Heart right ventricle (tissue), 16 donors: ENCODE measurements at regions not wholly inside any gene's neighbourhood (a gene's known extent, or its start where the extent isn't known, plus 50 kb on each side); places are given as distances from the start of the nearest gene placed in this dataset.

Experiments used
- ATAC-seq, 8 donors: fragments of 200-7000 bp; cut with Tn5 transposase; one replicate each; pipeline ENCODE4 v1.9.1; 2020; ENCODE audit warnings: mild to moderate bottlenecking in 8 of 8, moderate library complexity in 8 of 8, moderate number of reproducible peaks in 1 of 8
- DNase-seq, 2 donors: peaks; one replicate each; pipeline ENCODE4 v3.0.0-alpha.2; 2020
- H3K27ac ChIP-seq, 10 donors: fragments of 200-600 bp; sonication (generic) in 2 of 10; one replicate each; pipeline versions ENCODE4 v1.5.0 to v1.8.0; 2020 to 2022; ENCODE audit warnings: mild to moderate bottlenecking in 3 of 10
- H3K27me3 ChIP-seq, 7 donors: fragments of 200-600 bp; one replicate each; pipeline ENCODE4 v1.8.0; 2021 to 2022; ENCODE audit warnings: mild to moderate bottlenecking in 2 of 7
- H3K36me3 ChIP-seq, 9 donors: fragments of 200-600 bp; sonication (generic) in 1 of 9; one replicate each; pipeline versions ENCODE4 v1.5.0 to v1.8.0; 2020 to 2022; ENCODE audit warnings: mild to moderate bottlenecking in 2 of 9
- H3K4me1 ChIP-seq, 9 donors: fragments of 200-600 bp; sonication (generic) in 1 of 9; one replicate each; pipeline versions ENCODE4 v1.5.0 to v1.8.0; 2020 to 2022; ENCODE audit warnings: mild to moderate bottlenecking in 4 of 9
- H3K4me3 ChIP-seq, 10 donors: fragments of 200-600 bp; sonication (generic) in 2 of 10; one replicate each; pipeline versions ENCODE4 v1.5.0 to v1.8.0; 2020 to 2022; ENCODE audit warnings: mild to moderate bottlenecking in 7 of 10, moderate library complexity in 2 of 10
- H3K9me3 ChIP-seq, 11 donors: fragments of 200-600 bp in 10 of 11; sonication (generic) in 2 of 11; one replicate each; pipeline versions ENCODE4 v1.5.0 to v1.8.0; 2013 to 2022; ENCODE audit warnings: mild to moderate bottlenecking in 2 of 11, control low read depth in 1 of 11, moderate library complexity in 1 of 11
- WGBS, 2 donors: extraction: QIAGEN DNeasy Blood & Tissue Kit; methylation state at CpG; one replicate each; pipeline ENCODE4 v1.1.7; 2013; ENCODE audit warnings: inconsistent platforms in 1 of 2; 5-methylcytosine and 5-hydroxymethylcytosine counted together
- intact Hi-C, 10 donors: fragments of 100-400 bp; cut with DNase I; formaldehyde crosslinking; loops; one replicate each; pipeline versions ENCODE4 v1.11.1 to v1.14.2; 2022
- TF ChIP-seq, protein P1 (sequence below), 9 donors: fragments of 200-600 bp; sonication (generic) in 2 of 9; IDR thresholded peaks; one replicate each; pipeline versions ENCODE4 v1.5.0 to v1.8.0; 2021 to 2022; ENCODE audit warnings: antibody characterized with exemption in 9 of 9, mild to moderate bottlenecking in 5 of 9, moderate library complexity in 1 of 9
- donor health status: Arrhythmogenic right ventricular cardiomyopathy.
- donor health status: ischemic (EF 13 %, LVEDD 7.1; RV severe dilation, severe dysfunction).
- donor health status: healthy with polysubstance abuse.
- donor health status: DM: no; HTN: yes; CAD: no.
- donor health status: DM: no; HTN: no; CAD: no.
- donor health status: ischemic (EF 25% LVEDD 6.9; RV normal size, moderate dysfunction).
- donor health status: ischemic (EF 25% LVEDD 5.7; RV mildly dilated, moderate dysfunction).
- donor health status: healthy.
- donor health status: DM: yes; HTN: yes; CAD: no.
- donor health status: Ischemic cardiomyopathy.
- donor health status: ischemic (EF 35%, LVEDD 5.7; RV mildly dilated, moderate dysfunction).
- donor health status: nonischemic (EF 11% LVEDD 7.7; RV severe dilation, severe dysfunction).
- donor health status: DM: yes; HTN: yes; CAD: no.
- donor health status: PGD.
- donor health status: ischemic (EF 29% LVEDD 5.4; RV normal size, mild dysfunction).
- donor health status: nonischemic (EF 23%, LVEDD 6.1; RV moderate dilation, normal function).

DNA sequence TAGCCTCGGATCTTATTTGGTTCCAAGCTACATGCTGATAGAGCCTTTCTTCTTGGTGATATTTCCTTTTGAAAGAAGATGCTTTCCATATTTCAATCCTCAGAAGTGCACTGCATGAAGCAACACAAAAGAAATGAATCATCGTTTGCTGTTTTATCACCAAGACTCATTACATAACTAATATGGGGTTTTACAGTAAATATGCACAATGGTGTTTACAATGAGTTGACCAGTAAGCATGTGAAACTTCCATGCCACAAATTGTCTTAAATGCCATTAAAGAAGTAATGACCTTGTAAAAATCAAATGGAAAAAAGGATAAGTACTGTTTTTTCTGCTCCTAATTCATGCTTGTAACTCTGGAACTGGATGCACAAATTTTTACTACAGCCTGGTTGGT is 1017.0 kb upstream of the GHITM start:
- Histone ChIP-seq H3K9me3 (peaks cover 0 to 11% (median 0%) of the 10 kb centered on the region in 11 donors), H3K36me3 (no peaks in the 10 kb centered on the region), H3K27me3 (no peaks in the 10 kb centered on the region), H3K4me3 (no peak overlapping the region), H3K4me1 (no peaks in the 10 kb centered on the region), H3K27ac (no peak overlapping the region)
- ATAC-seq: no peak
- intact Hi-C loops: no loop called here
- TF ChIP-seq, protein P1, sequence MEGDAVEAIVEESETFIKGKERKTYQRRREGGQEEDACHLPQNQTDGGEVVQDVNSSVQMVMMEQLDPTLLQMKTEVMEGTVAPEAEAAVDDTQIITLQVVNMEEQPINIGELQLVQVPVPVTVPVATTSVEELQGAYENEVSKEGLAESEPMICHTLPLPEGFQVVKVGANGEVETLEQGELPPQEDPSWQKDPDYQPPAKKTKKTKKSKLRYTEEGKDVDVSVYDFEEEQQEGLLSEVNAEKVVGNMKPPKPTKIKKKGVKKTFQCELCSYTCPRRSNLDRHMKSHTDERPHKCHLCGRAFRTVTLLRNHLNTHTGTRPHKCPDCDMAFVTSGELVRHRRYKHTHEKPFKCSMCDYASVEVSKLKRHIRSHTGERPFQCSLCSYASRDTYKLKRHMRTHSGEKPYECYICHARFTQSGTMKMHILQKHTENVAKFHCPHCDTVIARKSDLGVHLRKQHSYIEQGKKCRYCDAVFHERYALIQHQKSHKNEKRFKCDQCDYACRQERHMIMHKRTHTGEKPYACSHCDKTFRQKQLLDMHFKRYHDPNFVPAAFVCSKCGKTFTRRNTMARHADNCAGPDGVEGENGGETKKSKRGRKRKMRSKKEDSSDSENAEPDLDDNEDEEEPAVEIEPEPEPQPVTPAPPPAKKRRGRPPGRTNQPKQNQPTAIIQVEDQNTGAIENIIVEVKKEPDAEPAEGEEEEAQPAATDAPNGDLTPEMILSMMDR (IDR thresholded peaks at IDR 0.05): no peak
- 65 to 81% methylated on average over 2 of the region's 2 CpGs for WGBS, 2 donors
- no peak for DNase-seq

DNA sequence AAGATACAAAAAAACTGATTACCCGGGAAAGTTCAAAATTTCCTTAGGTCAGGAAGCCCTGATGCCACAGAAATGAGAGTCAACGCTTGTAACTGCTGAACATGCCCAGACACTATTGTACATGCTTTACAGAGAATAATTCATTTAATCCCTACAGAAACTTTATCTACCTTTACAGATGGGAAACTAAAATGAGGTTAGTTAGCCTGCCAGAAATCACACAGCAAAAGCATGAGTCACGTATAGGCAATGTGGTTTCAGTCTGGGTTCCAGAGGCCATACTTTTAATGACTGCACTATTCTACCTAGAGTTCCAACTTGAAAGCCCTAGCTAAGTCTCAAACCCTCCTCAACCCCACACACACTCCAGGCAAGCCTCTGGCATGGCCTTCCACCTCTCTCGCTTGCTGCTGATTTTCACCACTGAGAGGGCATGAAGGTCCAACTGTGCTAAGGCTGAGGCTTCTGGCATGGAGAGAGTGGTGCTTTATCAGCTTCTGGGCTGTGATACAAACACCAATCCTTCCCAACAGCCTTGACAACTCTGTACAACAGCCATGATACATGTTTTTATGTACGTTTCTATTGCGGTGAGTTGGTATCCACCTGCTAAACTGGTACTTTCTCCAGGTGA is 1011.2 kb upstream of the GHITM start:
- DNase-seq (no peak), ATAC-seq (no peak)
- no peaks in the 10 kb centered on the region for H3K36me3 ChIP-seq
- no peak overlapping the region for H3K27ac ChIP-seq
- 92 to 94% methylated on average over 6 of the region's 6 CpGs for WGBS, 2 donors
- no peaks in the 10 kb centered on the region for H3K4me1 ChIP-seq
- H3K9me3 ChIP-seq: peaks cover 0 to 11% (median 0%) of the 10 kb centered on the region in 11 donors
- no peak overlapping the region for H3K4me3 ChIP-seq
- TF ChIP-seq, protein P1 (IDR thresholded peaks at IDR 0.05): no peak
- H3K27me3 ChIP-seq: no peaks in the 10 kb centered on the region
- intact Hi-C loops: loop anchor here in 1 of 10 donors (2.0 kb wide), 1 partner anchor 13 kb away; no protein-coding TSS in a partner anchor

DNA sequence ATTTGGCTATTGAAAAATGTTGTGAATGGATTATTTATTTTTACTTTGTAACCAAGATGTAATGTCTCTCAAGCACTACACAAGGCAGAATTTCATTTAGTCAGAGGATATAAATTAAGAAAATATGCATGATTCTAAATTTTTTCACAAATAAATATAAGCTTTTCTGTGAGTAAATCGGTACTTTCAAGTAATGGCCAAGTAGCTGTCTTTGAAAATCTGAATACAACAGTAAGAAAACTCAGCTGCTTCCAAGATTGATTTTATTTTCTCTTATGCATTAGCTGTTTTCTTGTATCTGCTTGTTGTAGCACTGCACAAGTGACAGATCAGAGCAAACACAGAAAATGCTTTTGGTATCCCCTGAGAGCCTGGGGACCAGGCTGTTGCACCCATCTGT is 998.5 kb upstream of the GHITM start:
- H3K4me3 ChIP-seq: no peak overlapping the region
- no peaks in the 10 kb centered on the region for H3K9me3 ChIP-seq
- no peaks in the 10 kb centered on the region for H3K27me3 ChIP-seq
- 59 to 71% methylated on average over 1 of the region's 1 CpG for WGBS, 2 donors
- intact Hi-C loops: loop anchor here in 1 of 10 donors (2.0 kb wide), 1 partner anchor 14 kb away; no protein-coding TSS in a partner anchor
- ATAC-seq: no peak
- TF ChIP-seq, protein P1 (IDR thresholded peaks at IDR 0.05): no peak
- H3K36me3 ChIP-seq: no peaks in the 10 kb centered on the region
- H3K27ac ChIP-seq: no peak overlapping the region
- no peaks in the 10 kb centered on the region for H3K4me1 ChIP-seq
- DNase-seq: no peak

DNA sequence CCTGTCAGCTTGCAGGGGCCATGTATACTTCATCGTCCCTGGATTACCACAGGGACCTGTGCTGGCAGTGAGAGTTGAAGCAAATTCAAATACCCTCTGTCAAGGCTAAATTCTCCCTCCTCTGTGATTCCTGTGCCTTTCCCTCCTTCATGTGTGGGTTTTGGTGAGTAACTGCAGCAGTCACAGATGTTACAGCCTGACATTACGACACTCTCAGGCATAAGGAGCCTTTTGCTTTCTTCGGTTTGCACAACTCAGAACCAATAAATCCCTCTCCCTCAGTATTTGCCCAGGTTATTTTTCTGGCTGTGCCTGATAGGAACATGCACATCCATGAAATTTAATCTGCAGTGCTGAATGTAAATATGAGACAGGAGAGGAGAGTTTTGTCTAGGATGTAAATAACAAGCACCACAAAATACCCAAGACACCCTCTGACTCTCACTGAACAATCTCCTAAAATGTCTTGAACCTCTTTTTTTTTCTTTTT is 997.2 kb upstream of the GHITM start:
- ATAC-seq (no peak), DNase-seq (no peak)
- TF ChIP-seq, protein P1 (IDR thresholded peaks at IDR 0.05): no peak
- H3K4me1 ChIP-seq: no peaks in the 10 kb centered on the region
- intact Hi-C loops: no loop called here
- no peak overlapping the region for H3K4me3 ChIP-seq
- H3K27ac ChIP-seq: no peak overlapping the region
- H3K36me3 ChIP-seq: no peaks in the 10 kb centered on the region
- H3K9me3 ChIP-seq: no peaks in the 10 kb centered on the region
- WGBS, 2 donors: 73 to 86% methylated on average over 3 of the region's 3 CpGs
- no peaks in the 10 kb centered on the region for H3K27me3 ChIP-seq
